ENCODE measurements at regions not wholly inside any gene's neighbourhood (a gene's known extent, or its start where the extent isn't known, plus 50 kb on each side); places are given as distances from the start of the nearest gene placed in this dataset.

DNA sequence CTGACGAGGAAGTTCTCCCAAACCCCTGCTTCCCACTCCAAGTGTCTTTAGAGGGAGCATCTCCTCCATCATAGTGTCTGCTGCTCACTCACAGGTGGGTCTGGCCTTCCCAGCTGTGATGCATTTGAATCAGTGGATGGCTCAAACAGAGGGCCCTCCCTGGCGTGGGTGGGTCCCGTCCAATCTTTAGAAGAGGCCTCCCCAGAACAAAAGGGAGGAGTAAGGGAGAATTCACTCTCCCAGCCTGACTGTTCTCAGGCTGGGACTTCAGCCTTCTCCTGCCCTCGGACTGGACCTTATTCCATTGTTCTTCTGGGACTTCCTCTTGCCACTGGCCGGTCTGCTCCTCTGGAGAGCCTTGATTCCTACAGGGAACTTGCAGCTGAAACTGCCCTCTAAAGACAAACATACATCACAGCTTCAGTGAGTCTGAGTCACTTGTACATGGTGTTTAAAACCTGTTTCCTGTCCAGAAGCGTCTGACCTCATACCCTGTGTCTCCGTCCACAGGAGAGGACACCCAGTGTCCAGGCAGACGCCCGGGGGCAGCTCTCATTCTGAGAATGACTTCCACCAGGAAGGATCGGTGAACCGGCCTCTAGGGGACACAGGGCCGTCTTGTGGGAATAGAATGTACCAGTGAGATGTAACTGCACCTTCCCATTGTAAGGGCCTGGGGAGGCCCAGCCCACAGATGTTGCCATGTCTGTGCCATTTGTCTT lies 234.7 kb downstream of the BRD1 start:
- H3K4me1 ChIP-seq (ENCODE audit: insufficient read depth, low read length, poor library complexity, severe bottlenecking), result no peaks in the 10 kb centered on the region
- no peaks in the 10 kb centered on the region for H3K9me3 ChIP-seq (ENCODE audit: insufficient read depth, low read depth, low read length)
- no peaks in the 10 kb centered on the region for H3K9me2 ChIP-seq (replicated peaks; ENCODE audit: low read depth, low read length)
- TF ChIP-seq CTCF (conservative IDR thresholded peaks at IDR 0.05; ENCODE audit: low read length) (no peak), EZH2phosphoT487 (IDR thresholded peaks at IDR 0.05; ENCODE audit: borderline replicate concordance) (no peak)
- peaks cover 34% of the 10 kb centered on the region; the same call in 1 of the 2 replicates for H3K36me3 ChIP-seq (ENCODE audit: insufficient read depth, low read length)
- no peak overlapping the region for H3K4me3 ChIP-seq (ENCODE audit: low read length, poor library complexity, severe bottlenecking)
- H4K20me1 ChIP-seq (ENCODE audit: insufficient read depth, low read length, poor library complexity, severe bottlenecking), result no peaks in the 10 kb centered on the region
- no peaks in the 10 kb centered on the region for H3K27me3 ChIP-seq (ENCODE audit: insufficient read depth, low read length, poor library complexity, severe bottlenecking)
- H3K9ac ChIP-seq (ENCODE audit: low read depth, low read length, poor library complexity, severe bottlenecking), result no peak overlapping the region
- no peak overlapping the region for H2AFZ ChIP-seq (ENCODE audit: low read length)
- H3F3A ChIP-seq (ENCODE audit: low read depth), result no peaks in the 10 kb centered on the region
- H3K4me2 ChIP-seq (ENCODE audit: low read depth, low read length, poor library complexity, severe bottlenecking), result no peak overlapping the region
- H3K79me2 ChIP-seq (ENCODE audit: insufficient read depth, low read length), result peaks cover 7% of the 10 kb centered on the region; the same call in 1 of the 2 replicates

DNA sequence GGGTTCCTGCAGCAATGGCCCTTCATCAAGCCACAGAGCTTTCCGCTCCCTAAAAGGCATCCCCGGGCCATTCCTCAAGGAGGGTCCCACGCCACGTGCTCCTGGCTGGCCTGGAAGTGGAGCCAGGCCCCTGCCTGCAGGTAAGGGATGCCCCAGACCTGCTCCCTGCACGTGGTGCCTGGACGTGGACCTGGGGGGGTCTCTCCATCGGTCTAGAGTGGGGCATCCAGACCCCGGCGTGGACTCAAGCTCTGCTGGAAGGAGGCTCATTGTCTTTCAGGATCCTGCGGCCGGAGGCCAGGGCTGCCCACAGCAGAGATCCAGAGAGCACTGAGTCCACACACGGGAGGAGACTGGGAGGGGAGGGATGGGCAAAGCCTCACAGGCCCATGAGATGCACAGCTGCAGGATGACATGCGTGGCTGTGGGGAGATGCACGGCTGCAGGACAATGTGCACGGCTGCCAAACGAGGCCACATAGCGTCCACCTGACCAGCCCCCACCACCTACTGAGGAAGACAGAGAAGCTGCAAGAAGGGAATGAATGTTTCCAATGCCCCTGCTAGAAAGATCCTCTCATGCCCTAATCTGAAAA lies 236.7 kb downstream of the BRD1 start:
- H3K4me2 ChIP-seq (ENCODE audit: low read depth, low read length, poor library complexity, severe bottlenecking), result no peak overlapping the region
- H3K9ac ChIP-seq (ENCODE audit: low read depth, low read length, poor library complexity, severe bottlenecking), result no peak overlapping the region
- no peaks in the 10 kb centered on the region for H4K20me1 ChIP-seq (ENCODE audit: insufficient read depth, low read length, poor library complexity, severe bottlenecking)
- H2AFZ ChIP-seq (ENCODE audit: low read length), result no peak overlapping the region
- H3K9me2 ChIP-seq (replicated peaks; ENCODE audit: low read depth, low read length), result no peaks in the 10 kb centered on the region
- no peaks in the 10 kb centered on the region for H3K9me3 ChIP-seq (ENCODE audit: insufficient read depth, low read depth, low read length)
- peaks cover 22% of the 10 kb centered on the region; the same call in 1 of the 2 replicates for H3K36me3 ChIP-seq (ENCODE audit: insufficient read depth, low read length)
- H3K4me3 ChIP-seq (ENCODE audit: low read length, poor library complexity, severe bottlenecking), result no peak overlapping the region
- H3F3A ChIP-seq (ENCODE audit: low read depth), result no peaks in the 10 kb centered on the region
- H3K4me1 ChIP-seq (ENCODE audit: insufficient read depth, low read length, poor library complexity, severe bottlenecking), result no peaks in the 10 kb centered on the region
- TF ChIP-seq EZH2phosphoT487 (IDR thresholded peaks at IDR 0.05; ENCODE audit: borderline replicate concordance) (no peak), CTCF (conservative IDR thresholded peaks at IDR 0.05; ENCODE audit: low read length) (no peak)
- H3K79me2 ChIP-seq (ENCODE audit: insufficient read depth, low read length), result peaks cover 7% of the 10 kb centered on the region; the same call in 1 of the 2 replicates
- H3K27me3 ChIP-seq (ENCODE audit: insufficient read depth, low read length, poor library complexity, severe bottlenecking), result no peaks in the 10 kb centered on the region

- Histone ChIP-seq H3K9me3 (ENCODE audit: insufficient read depth, low read depth, low read length) (no peaks in the 10 kb centered on the region), H3K4me2 (ENCODE audit: low read depth, low read length, poor library complexity, severe bottlenecking) (no peak overlapping the region), H3K4me1 (ENCODE audit: insufficient read depth, low read length, poor library complexity, severe bottlenecking) (no peaks in the 10 kb centered on the region), H3K79me2 (ENCODE audit: insufficient read depth, low read length) (peaks cover 7% of the 10 kb centered on the region; the same call in 1 of the 2 replicates), H3K9ac (ENCODE audit: low read depth, low read length, poor library complexity, severe bottlenecking) (no peak overlapping the region), H3F3A (ENCODE audit: low read depth) (no peaks in the 10 kb centered on the region), H3K27me3 (ENCODE audit: insufficient read depth, low read length, poor library complexity, severe bottlenecking) (no peaks in the 10 kb centered on the region), H3K36me3 (ENCODE audit: insufficient read depth, low read length) (peaks cover 16% of the 10 kb centered on the region; the same call in 1 of the 2 replicates), H4K20me1 (ENCODE audit: insufficient read depth, low read length, poor library complexity, severe bottlenecking) (no peaks in the 10 kb centered on the region), H2AFZ (ENCODE audit: low read length) (no peak overlapping the region), H3K4me3 (ENCODE audit: low read length, poor library complexity, severe bottlenecking) (no peak overlapping the region), H3K9me2 (replicated peaks; ENCODE audit: low read depth, low read length) (no peaks in the 10 kb centered on the region)
- TF ChIP-seq CTCF (conservative IDR thresholded peaks at IDR 0.05; ENCODE audit: low read length) (no peak), EZH2phosphoT487 (IDR thresholded peaks at IDR 0.05; ENCODE audit: borderline replicate concordance) (no peak)
These were observed 237.3 kb downstream of the BRD1 start for GRCh38 chr22:49590381-49590780.
